Iris pigment epithelial cell (primary cell): ENCODE measurements at regions not wholly inside any gene's neighbourhood (a gene's known extent, or its start where the extent isn't known, plus 50 kb on each side); places are given as distances from the start of the nearest gene placed in this dataset.

ENCODE experiments used
- DNase-seq: peaks from one replicate; pipeline ENCODE4 v3.0.0-alpha.2; 2011; ENCODE audit warnings: low read depth

DNA sequence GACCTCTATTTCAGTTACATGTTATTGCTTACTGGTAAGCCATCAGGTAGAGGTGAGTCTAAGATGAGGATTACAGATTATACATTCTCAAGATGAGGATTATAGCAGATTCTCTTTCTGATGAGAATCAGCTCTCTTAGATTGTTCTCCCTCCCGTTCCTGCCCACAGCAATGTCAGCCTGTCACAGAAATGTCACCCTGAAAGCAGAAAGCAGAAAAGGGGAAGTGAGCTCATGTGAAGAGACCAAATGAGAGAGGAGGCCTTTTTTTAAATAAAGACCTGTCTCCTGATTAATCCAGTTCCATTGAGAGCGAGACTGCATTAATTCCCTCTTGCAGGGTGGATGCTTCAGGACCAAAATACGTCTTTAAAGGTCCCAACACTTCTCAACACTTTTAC is 445.6 kb downstream of the KCTD12 start:
- no peak for DNase-seq

GRCh38 chr13:76439546-76439945 is 446.7 kb downstream of the KCTD12 start:
- no peak for DNase-seq

DNA sequence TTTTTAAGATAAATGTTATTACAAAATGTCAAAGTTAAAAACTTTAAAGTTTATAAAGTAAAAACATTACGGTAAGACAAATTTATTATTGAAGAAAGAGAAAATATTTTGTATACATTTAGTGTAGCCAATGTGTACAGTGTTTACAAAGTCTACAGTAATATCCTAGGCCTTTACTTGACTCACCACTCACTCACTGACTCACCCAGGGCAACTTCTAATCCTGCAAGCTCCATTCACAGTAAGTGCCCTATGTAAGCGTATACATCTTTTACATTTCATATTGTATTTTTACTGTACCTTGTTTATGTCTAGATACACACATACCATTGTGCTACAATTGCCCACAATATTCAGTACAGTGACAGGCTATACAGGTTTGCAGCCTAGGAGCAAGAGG is 448.2 kb downstream of the KCTD12 start:
- DNase-seq, result peak; percentile 83

DNA sequence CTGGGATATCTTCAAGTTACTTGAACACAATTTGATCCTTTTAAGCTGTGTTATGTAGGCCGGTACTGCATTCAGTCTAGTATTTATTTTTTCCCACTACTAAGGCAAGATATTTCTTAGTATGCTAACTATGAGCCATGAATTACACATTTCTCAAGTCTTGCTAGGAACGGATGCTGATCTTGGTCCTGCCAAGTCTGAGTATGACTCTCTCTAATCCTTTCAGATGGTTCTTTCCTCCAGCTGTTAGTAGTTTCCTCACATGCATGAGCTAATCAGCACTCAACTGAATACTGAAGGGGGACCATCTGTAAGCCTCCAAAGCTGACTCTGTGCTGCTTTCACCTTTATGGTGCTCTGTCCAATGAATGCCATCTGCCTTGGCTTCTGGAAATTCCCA is 460.3 kb downstream of the KCTD12 start:
- peak; percentile 97 for DNase-seq

DNA sequence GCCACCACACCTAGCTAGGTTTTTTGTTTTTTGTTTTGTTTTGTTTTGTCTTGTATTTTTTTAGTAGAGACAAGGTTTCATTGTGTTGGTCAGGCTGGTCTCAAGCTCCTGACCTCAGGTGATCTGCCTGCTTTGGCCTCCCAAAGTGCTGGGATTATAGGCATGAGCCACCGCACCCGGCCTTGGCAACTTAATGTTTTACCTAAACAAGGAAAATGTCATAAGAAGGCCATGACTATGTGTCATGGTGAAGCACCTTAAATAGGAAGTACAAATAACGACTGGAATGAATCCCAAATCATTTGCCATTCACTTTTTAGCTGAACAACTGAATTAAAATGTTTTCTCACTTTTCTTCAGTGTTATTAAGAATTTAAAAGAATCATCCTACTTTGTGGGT is 465.2 kb downstream of the KCTD12 start:
- DNase-seq, result no peak

DNA sequence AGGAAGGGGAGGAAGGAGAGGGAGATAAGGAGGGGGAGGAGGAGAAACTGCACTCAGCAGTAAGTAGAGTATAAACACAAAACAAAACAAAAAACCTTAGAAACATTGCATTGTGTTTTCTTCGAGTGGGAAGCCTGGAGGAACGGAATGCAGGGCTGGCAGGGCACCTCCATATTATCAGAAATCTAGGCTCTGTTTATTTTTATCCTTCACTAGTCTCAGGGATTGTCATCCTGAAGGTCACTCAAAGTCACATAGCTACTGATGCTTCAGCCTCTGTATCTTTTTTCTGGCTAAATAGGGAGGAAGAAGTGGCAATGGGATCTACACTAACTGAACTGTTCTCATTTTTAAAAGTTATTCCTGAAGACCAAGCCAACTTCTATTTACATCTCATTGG is 467.8 kb downstream of the KCTD12 start:
- DNase-seq, result no peak

DNA sequence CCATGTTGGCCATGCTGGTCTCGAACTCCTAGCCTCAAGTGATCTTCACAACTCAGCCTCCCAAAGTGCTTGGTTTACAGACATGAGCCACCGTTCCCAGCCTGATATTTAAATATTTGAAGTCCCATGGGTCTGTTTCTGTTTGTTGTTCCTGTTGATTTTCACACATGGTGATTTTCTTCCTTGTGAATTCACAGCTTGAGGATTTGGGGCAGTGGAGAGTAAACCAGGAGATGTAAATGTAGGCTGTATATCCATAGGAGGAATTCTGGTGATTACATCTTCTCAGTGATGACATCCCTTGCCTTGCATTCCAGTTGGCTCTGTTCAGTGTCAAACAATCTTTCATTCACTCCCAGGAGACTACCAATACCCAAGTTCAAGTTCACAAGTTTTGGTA is 471.9 kb downstream of the KCTD12 start:
- no peak for DNase-seq

DNA sequence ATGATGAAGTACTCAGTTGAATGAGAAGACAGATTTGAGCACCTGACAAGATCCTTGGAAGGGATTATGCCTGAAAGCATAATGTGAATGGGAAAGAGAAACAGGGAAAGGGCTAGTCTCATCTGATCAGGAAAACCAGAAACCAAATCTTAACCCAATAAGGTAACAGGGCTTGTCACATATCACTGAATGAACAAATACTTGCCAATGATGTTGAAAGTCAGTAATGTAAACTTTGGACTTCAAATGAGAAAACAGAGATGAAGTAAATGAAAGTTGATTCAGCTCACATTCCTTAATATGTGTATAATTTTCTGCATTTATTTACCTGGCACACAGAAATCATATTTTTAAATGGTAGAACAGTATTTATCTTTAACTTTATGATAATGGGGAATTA is 480.0 kb downstream of the KCTD12 start:
- peak; percentile 31 for DNase-seq

GRCh38 chr13:76398425-76398824 is 487.8 kb downstream of the KCTD12 start:
- peak; percentile 38 for DNase-seq

- DNase-seq, result no peak
Observed at GRCh38 chr13:76397413-76397812, 488.8 kb downstream of the KCTD12 start.

DNA sequence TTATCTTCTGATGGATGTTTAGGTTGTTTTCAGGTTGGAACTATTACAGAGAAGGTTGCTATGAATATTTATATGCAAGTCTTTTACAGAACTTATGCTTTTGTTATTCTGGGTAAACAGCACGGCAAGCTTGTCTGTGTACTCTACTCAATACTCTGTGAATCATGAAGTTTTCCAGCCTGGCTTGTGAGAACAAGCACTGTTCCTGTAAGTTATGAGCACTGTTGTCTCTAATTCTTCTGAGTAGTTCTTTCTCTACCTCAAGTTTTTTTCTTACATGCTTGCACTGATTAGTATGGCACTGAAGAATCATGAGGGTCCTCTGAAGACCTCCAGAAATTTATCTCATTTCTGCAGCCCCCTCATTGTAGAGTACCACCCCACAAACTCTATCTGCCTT is 496.9 kb downstream of the KCTD12 start:
- DNase-seq, result peak; percentile 15

DNA sequence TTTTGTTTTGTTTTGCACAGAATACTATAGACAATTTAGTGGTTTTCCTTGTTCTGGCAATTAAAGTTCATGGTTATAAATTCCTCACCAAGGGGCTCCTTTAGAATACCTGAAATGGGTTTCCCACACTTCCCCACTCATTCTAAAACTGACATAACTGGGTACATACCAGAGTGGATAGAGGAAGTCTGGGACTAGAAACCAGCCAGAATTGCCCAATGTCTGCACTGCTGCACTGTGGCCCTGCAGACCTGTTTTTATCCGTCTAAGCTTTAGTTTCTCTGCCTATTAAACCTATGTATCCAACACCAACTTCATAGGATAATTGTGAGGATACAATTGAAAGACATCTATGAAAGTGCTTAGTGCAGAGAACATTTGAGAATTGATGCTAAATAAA is 498.6 kb downstream of the KCTD12 start:
- peak; percentile 62 for DNase-seq

DNA sequence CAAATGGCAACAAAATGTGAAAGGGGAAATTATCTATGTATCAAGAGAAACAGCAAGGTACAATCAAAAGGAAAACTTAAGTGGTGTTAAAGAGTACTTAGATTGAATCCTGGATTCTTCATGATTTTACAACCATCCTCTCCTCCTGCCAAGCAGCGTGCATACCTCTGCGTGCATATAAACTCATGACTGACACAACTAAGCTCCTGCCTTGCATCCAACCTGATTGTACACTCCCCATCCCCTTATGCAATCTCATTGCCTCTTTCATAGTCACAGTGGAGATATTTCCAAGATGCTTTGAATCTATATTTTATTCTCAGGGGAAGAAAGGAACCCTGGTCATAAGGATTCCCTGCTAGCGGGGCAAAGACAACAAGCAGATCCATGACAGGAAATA is 499.9 kb downstream of the KCTD12 start:
- DNase-seq, result peak; percentile 12

GRCh38 chr13:76385586-76385985 is 500.6 kb downstream of the KCTD12 start:
- peak; percentile 26 for DNase-seq

DNA sequence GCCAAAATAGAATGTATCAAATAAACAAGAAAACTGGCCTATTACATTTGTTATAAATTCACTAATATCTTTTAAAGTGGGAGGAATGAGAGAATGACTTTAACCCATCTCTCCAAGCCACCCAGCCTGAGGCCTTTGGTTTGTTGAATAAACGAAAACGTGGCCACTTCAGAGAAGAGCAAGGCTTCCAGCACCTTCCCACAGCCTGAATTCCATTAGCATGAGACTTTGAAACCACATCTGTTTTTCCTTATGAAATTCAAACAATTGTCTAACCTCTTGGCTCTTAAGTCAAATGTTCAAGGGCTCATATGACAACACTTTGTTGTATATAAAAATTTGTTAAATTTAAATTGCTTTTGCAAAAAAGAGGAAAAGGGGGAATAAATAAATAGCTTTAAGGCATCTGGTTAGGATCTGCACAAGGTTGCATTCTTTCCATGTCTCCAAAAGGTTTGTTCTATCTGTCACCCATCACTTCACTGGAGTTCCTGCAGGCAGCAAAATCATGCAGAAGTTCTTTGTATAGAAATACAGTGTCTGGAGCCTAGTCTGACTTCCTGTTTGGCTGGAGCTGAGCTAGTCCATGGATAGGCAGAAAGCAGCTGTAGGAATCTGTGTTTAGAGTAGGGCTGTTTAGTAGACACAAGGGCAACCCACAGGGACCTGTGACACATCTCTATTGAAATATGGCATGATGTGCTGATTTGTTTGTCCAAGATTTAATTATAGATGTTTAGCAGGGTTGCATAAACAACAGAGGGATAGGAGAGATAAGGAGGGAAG is 502.3 kb downstream of the KCTD12 start:
- peak; percentile 96 for DNase-seq

DNA sequence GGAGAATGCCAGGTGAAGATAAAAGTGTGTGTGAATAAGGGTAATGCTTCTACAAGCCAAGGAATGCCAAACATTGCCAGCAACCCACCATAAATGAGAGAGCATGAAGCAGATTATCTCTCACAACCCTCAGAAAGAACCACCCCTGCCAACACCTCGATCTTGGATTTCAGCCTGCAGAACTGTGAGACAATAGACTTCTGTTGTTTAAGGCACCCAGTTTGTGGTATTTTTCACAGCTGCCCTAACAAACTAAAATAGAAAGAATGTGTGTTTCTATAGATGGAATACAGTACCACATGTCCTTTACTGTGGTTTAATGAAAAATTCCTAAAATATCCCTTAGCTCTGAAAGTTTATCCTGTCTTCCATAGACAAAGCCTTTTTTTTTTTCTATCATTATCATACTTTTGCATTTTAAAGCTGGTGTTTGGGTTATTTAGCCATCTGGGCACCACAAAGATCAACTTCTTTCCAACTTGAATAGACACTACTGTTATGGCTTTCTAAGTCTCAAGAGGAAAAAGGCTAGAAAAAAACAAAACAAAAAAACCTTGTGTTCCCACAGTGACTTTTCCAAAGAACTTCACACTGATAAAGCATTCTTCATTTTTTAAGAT is 505.6 kb downstream of the KCTD12 start:
- peak; percentile 45 for DNase-seq

DNA sequence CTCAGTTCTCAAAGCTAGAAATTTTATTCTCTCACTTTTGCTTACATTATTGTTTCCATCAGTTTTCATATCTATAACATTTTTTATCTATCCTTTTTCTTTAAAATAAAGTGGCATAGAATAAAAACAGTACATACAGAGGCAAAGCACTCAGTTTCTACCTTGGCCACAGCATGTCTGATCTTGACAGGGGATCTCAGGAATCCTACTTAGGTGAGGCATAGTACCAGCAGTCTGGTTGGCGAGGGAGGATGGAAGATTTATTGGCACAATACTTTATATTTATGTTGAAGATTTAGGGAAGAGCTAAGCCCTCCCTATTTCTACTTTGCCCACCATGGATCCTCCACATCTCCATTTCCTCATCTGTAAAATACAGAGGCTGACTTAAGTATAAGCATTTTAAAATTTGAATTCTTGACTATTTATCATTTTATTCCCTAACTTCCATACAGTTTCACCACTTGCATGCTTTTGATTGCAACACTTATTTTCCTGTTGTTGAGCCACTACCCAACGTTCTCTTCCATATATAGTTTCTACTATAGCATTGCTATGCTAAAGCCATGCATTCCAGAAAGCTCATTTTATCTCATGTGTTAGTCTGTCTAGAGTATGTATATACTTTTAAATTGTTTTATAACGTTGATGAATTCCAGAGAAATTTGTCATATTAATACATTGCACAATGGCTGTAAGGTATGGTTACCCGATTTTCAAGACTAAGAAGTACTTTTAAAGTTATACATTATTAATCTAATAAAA is 506.7 kb downstream of the KCTD12 start:
- DNase-seq, result peak; percentile 37

GRCh38 chr13:76378767-76379166 is 507.4 kb downstream of the KCTD12 start:
- DNase-seq, result no peak

DNA sequence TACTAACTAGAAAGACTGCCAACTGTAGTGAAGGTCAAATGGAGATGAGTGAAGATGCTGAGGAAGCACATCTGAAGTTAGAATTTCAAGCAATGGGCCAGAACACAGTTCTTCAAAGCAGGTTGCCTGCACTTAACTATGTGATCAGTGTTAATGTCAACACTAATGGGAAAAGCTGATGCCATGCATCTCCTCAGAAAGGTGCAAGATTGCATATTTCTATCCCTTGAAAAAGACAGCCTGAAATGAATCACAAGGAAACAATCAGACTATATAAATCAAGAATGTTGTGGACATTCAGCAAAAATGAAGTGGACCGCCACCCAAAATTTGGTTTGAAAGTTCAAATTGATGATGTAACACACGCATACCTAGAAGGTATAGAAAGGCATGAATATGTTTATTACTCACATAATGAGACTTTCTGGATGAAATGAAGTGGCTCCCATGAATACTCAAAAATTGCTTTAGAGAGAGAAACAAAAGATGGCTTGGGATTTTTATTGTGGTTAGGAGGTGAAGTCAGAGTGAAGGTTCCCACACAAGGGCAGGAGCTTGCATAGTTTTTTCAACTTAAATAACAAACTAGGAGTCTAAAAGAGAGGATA is 522.4 kb downstream of the KCTD12 start:
- no peak for DNase-seq

DNA sequence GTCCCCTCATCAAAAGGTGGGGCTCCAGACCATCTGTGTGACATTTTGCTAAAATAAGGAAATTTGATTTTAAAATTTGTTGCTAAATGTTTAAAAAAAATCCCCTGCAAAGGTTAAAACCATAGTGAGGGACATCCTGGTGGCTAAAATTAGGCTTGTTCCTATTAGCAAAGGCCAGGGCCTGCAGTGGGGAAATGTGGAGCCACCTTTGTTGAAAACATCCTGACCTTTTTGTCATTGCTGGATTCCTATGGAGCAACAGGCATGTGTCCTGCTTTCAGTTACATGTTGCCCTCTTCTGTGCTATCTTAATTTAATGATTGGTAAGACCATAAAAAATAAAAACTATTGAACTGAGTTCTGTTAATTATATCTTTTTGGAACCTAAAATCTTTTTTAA is 524.3 kb downstream of the KCTD12 start:
- DNase-seq, result no peak

DNA sequence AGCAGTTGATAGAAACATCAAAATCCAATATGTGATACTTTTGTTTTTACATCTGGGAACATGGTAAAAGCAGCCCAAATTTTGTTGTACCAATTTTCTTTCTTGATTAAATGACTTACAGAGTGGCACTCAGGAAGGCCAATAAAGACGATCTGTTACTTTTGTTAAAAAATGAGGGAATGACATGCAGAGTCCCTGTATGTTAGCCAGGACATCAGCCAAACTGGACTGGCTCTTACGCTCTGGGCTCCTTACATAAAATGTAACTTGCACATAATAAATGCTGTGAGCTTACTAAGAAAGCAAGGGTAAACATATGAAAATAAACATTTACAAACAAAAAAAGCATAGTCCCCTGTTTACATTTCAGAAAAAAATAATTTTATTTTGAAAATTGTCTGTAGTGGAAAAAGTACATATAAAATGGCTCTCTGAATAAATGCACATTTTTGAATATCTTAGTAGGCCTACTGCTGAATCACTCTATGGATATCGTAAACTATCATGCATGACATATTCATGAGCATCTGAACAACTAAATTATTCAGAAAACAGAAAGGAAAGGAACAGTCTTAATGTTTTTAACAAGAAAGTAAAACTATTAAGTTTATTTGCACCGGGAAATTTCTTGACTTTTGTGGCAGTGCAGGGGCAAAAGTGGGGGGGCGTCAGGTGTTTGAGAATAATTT is 534.5 kb downstream of the KCTD12 start:
- no peak for DNase-seq

DNA sequence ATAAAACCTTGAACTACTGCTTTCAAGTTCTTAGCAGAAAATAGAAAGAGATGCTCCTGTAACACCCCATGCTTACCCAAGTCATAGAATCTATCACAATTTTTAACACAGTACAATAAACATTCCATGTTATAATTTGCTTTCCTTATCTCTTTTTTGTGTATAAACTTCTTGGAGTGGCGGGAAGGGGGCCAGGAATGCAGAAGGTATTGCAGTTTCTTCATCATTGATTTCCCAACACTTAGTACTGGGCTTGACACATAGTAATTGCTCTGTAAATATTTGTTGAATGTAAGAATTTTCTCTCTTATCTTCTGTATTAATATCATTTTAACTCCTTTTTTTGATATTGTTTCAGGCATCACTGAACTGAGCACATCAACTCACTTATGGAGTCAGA is 535.8 kb downstream of the KCTD12 start:
- DNase-seq, result peak; percentile 74
